ENCODE measurements at regions not wholly inside any gene's neighbourhood (a gene's known extent, or its start where the extent isn't known, plus 50 kb on each side); places are given as distances from the start of the nearest gene placed in this dataset.

GRCh38 chr5:3100921-3101551 is 349.6 kb upstream of the IRX2 start:
- TF ChIP-seq CTCF (IDR thresholded peaks at IDR 0.05) (no peak), POLR2A (IDR thresholded peaks at IDR 0.05) (no peak), EP300 (IDR thresholded peaks at IDR 0.05) (no peak)
- WGBS, 2 donors = 39 to 40% methylated on average over 12 to 13 of the region's 14 CpGs
- H3K4me3 ChIP-seq = no peak overlapping the region
- H3K9me3 ChIP-seq = no peaks in the 10 kb centered on the region
- no peak overlapping the region for H3K27ac ChIP-seq
- H3K4me1 ChIP-seq = no peaks in the 10 kb centered on the region
- DNase-seq (ENCODE audit: low spot score in 2 of 2) = no peak
- peaks cover 0 to 17% of the 10 kb centered on the region in 2 donors for H3K27me3 ChIP-seq
- H3K36me3 ChIP-seq = no peaks in the 10 kb centered on the region

- Histone ChIP-seq H3K9me3 (peaks cover 0 to 6% (median 0%) of the 10 kb centered on the region in 4 donors), H3K27ac (no peak overlapping the region), H3K4me3 (no peak overlapping the region), H3K36me3 (no peaks in the 10 kb centered on the region), H3K27me3 (peaks cover 0 to 16% of the 10 kb centered on the region in 2 donors), H3K4me1 (no peaks in the 10 kb centered on the region)
- WGBS, 2 donors = 65 to 72% methylated on average over 6 of the region's 6 CpGs
- TF ChIP-seq POLR2A (IDR thresholded peaks at IDR 0.05) = no peak
- no peak for TF ChIP-seq EP300 (IDR thresholded peaks at IDR 0.05)
- no peak for TF ChIP-seq CTCF (IDR thresholded peaks at IDR 0.05)
- no peak for DNase-seq (ENCODE audit: low spot score in 2 of 2)
These were observed 348.5 kb upstream of the IRX2 start for GRCh38 chr5:3099954-3100353.

GRCh38 chr5:3099526-3099925 is 348.0 kb upstream of the IRX2 start:
- Histone ChIP-seq H3K4me1 (no peaks in the 10 kb centered on the region), H3K4me3 (no peak overlapping the region), H3K27me3 (peaks cover 0 to 11% of the 10 kb centered on the region in 2 donors), H3K9me3 (peaks cover 0 to 6% (median 0%) of the 10 kb centered on the region in 4 donors), H3K27ac (no peak overlapping the region), H3K36me3 (no peaks in the 10 kb centered on the region)
- no peak for TF ChIP-seq CTCF (IDR thresholded peaks at IDR 0.05)
- TF ChIP-seq EP300 (IDR thresholded peaks at IDR 0.05) = no peak
- TF ChIP-seq POLR2A (IDR thresholded peaks at IDR 0.05) = no peak
- 88 to 90% methylated on average over 14 of the region's 14 CpGs for WGBS, 2 donors
- DNase-seq (ENCODE audit: low spot score in 2 of 2) = no peak

GRCh38 chr5:3098821-3099220 is 347.3 kb upstream of the IRX2 start:
- Histone ChIP-seq H3K4me3 (no peak overlapping the region), H3K27ac (no peak overlapping the region), H3K27me3 (peaks cover 0 to 4% of the 10 kb centered on the region in 2 donors), H3K4me1 (no peaks in the 10 kb centered on the region), H3K9me3 (peaks cover 0 to 6% (median 0%) of the 10 kb centered on the region in 4 donors), H3K36me3 (no peaks in the 10 kb centered on the region)
- WGBS, 2 donors = 48 to 55% methylated on average over 4 of the region's 4 CpGs
- no peak for DNase-seq (ENCODE audit: low spot score in 2 of 2)
- TF ChIP-seq CTCF (IDR thresholded peaks at IDR 0.05) = no peak
- TF ChIP-seq EP300 (IDR thresholded peaks at IDR 0.05) = no peak
- TF ChIP-seq POLR2A (IDR thresholded peaks at IDR 0.05) = no peak

- Histone ChIP-seq H3K9me3 (peaks cover 0 to 11% (median 0%) of the 10 kb centered on the region in 4 donors), H3K27me3 (no peaks in the 10 kb centered on the region), H3K36me3 (no peaks in the 10 kb centered on the region), H3K27ac (no peak overlapping the region), H3K4me1 (no peaks in the 10 kb centered on the region), H3K4me3 (no peak overlapping the region)
- WGBS, 2 donors = 60 to 70% methylated on average over 13 of the region's 13 CpGs
- no peak for DNase-seq (ENCODE audit: low spot score in 2 of 2)
- TF ChIP-seq POLR2A (IDR thresholded peaks at IDR 0.05) (no peak), CTCF (IDR thresholded peaks at IDR 0.05) (no peak)
These were observed 341.2 kb upstream of the IRX2 start for GRCh38 chr5:3092664-3093063.

All from tibial nerve (tissue), 4 donors.